Neural progenitor cell (in vitro differentiated cells): ENCODE measurements at regions not wholly inside any gene's neighbourhood (a gene's known extent, or its start where the extent isn't known, plus 50 kb on each side); places are given as distances from the start of the nearest gene placed in this dataset.

Source experiments
- DNase-seq: peaks from one replicate; pipeline ENCODE4 v3.0.0-alpha.2; 2016; ENCODE audit warnings: low spot score
- H2AFZ ChIP-seq: fragments of 200-600 bp; sonication (generic); replicated peaks from 2 replicates; pipeline ENCODE4 v1.6.1; 2016; ENCODE audit warnings: antibody characterized with exemption
- H3F3A ChIP-seq: fragments of 200-600 bp; sonication (generic); 2 replicates; pipeline ENCODE4 v1.6.1; 2016; ENCODE audit warnings: antibody characterized with exemption, low read depth
- H3K27ac ChIP-seq: fragments of 200-600 bp; sonication (generic); 2 replicates; pipeline ENCODE4 v1.5.1; 2016; ENCODE audit warnings: mild to moderate bottlenecking
- H3K27me3 ChIP-seq: fragments of 200-600 bp; sonication (generic); 2 replicates; pipeline ENCODE4 v1.6.1; 2016; ENCODE audit warnings: mild to moderate bottlenecking, moderate library complexity
- H3K36me3 ChIP-seq: fragments of 200-600 bp; sonication (generic); 2 replicates; pipeline ENCODE4 v1.5.1; 2016
- H3K4me1 ChIP-seq: fragments of 200-600 bp; sonication (generic); 2 replicates; pipeline ENCODE4 v1.6.1; 2016; ENCODE audit warnings: mixed run types
- H3K4me2 ChIP-seq: fragments of 200-600 bp; sonication (generic); 2 replicates; pipeline ENCODE4 v1.6.1; 2016
- H3K4me3 ChIP-seq: fragments of 200-600 bp; sonication (generic); 2 replicates; pipeline ENCODE4 v1.5.1; 2016
- H3K79me2 ChIP-seq: fragments of 200-600 bp; sonication (generic); 2 replicates; pipeline ENCODE4 v1.6.1; 2016; ENCODE audit warnings: low read depth
- H3K9ac ChIP-seq: fragments of 200-600 bp; sonication (generic); 2 replicates; pipeline ENCODE4 v1.6.1; 2016
- H3K9me3 ChIP-seq: fragments of 200-600 bp; sonication (generic); 2 replicates; pipeline ENCODE4 v1.5.1; 2016; ENCODE audit warnings: low read depth
- H4K20me1 ChIP-seq: fragments of 200-600 bp; sonication (generic); 2 replicates; pipeline ENCODE4 v1.6.1; 2016; ENCODE audit warnings: low read depth
- H3K27ac Mint-ChIP-seq: 3 replicates; pipeline ENCODE4 v1.8.0; 2021; ENCODE audit warnings: mixed read lengths
- H3K27me3 Mint-ChIP-seq: 2 replicates; pipeline ENCODE4 v1.8.0; 2022; ENCODE audit warnings: low read depth, mild to moderate bottlenecking, inconsistent platforms, moderate library complexity, mixed read lengths; ENCODE audit not compliant: insufficient read depth
- H3K36me3 Mint-ChIP-seq: 3 replicates; pipeline ENCODE4 v1.8.0; 2021; ENCODE audit warnings: mixed read lengths
- H3K4me1 Mint-ChIP-seq: 3 replicates; pipeline ENCODE4 v1.8.0; 2021; ENCODE audit warnings: mixed read lengths
- H3K4me3 Mint-ChIP-seq: 3 replicates; pipeline ENCODE4 v1.8.0; 2021; ENCODE audit warnings: mild to moderate bottlenecking, moderate library complexity, mixed read lengths
- H3K9me3 Mint-ChIP-seq: 3 replicates; pipeline ENCODE4 v1.8.0; 2020; ENCODE audit warnings: mixed read lengths
- EZH2 ChIP-seq: fragments of 200-600 bp; sonication (generic); IDR thresholded peaks from 2 replicates; pipeline ENCODE4 v1.6.1; 2017; ENCODE audit warnings: antibody characterized with exemption, mild to moderate bottlenecking, moderate library complexity
- EZH2phosphoT487 ChIP-seq: fragments of 200-600 bp; sonication (generic); IDR thresholded peaks from 2 replicates; pipeline ENCODE4 v1.6.1; 2017; ENCODE audit warnings: antibody characterized with exemption
- TF ChIP-seq, protein P1 (sequence below): fragments of 200-600 bp; sonication (generic); IDR thresholded peaks from 2 replicates; pipeline ENCODE4 v1.5.1; 2017; ENCODE audit warnings: antibody characterized with exemption, mild to moderate bottlenecking

GRCh38 chr10:130875897-130876472 lies 435.5 kb downstream of the TCERG1L start:
- no peak overlapping the region for H3K4me2 ChIP-seq
- H3K4me1 Mint-ChIP-seq, result no peaks in the 10 kb centered on the region
- no peaks in the 10 kb centered on the region for H3K9me3 ChIP-seq
- H3K36me3 Mint-ChIP-seq, result no peaks in the 10 kb centered on the region
- H3K27me3 ChIP-seq, result no peaks in the 10 kb centered on the region
- no peak overlapping the region for H3K4me3 Mint-ChIP-seq
- TF ChIP-seq EZH2phosphoT487 (no peak), EZH2 (no peak)
- TF ChIP-seq, protein P1, sequence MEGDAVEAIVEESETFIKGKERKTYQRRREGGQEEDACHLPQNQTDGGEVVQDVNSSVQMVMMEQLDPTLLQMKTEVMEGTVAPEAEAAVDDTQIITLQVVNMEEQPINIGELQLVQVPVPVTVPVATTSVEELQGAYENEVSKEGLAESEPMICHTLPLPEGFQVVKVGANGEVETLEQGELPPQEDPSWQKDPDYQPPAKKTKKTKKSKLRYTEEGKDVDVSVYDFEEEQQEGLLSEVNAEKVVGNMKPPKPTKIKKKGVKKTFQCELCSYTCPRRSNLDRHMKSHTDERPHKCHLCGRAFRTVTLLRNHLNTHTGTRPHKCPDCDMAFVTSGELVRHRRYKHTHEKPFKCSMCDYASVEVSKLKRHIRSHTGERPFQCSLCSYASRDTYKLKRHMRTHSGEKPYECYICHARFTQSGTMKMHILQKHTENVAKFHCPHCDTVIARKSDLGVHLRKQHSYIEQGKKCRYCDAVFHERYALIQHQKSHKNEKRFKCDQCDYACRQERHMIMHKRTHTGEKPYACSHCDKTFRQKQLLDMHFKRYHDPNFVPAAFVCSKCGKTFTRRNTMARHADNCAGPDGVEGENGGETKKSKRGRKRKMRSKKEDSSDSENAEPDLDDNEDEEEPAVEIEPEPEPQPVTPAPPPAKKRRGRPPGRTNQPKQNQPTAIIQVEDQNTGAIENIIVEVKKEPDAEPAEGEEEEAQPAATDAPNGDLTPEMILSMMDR, result no peak
- no peaks in the 10 kb centered on the region for H3K4me1 ChIP-seq
- no peaks in the 10 kb centered on the region for H3K9me3 Mint-ChIP-seq
- no peak overlapping the region for H3K27ac ChIP-seq
- H3K27me3 Mint-ChIP-seq, result peaks cover 5% of the 10 kb centered on the region
- H3K9ac ChIP-seq, result no peak overlapping the region
- no peaks in the 10 kb centered on the region for H3K79me2 ChIP-seq
- no peak overlapping the region for H3K27ac Mint-ChIP-seq
- no peak for DNase-seq
- no peaks in the 10 kb centered on the region for H4K20me1 ChIP-seq
- no peaks in the 10 kb centered on the region for H3K36me3 ChIP-seq
- no peak overlapping the region for H3K4me3 ChIP-seq
- H2AFZ ChIP-seq, result no peak overlapping the region
- no peaks in the 10 kb centered on the region for H3F3A ChIP-seq

DNA sequence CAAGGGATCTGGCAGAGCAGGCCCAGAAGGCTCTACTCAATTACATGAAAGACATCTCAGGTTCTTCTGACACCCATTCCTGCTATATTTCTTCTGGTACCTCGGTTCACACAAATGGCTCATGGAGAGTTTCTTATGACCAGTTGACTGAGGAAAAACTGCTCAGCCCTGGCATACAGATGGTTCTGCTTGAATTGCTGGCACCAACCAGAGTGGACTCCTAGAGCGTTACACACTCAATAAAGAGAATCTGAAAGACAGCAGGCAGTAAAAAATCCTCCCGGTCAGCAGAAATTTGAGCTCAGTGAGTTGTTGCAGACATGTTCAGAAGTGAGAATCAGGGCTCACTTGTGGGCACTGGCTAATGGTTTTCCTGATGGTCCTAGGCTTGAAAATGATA lies 434.4 kb downstream of the TCERG1L start:
- TF ChIP-seq EZH2 (no peak), EZH2phosphoT487 (no peak)
- TF ChIP-seq, protein P1, result no peak
- H3K36me3 ChIP-seq, result no peaks in the 10 kb centered on the region
- H3K4me3 ChIP-seq, result no peak overlapping the region
- Mint-ChIP-seq H3K9me3 (no peaks in the 10 kb centered on the region), H3K27ac (no peak overlapping the region), H3K27me3 (peaks cover 2% of the 10 kb centered on the region), H3K36me3 (no peaks in the 10 kb centered on the region), H3K4me3 (no peak overlapping the region), H3K4me1 (no peaks in the 10 kb centered on the region)
- H3K9me3 ChIP-seq, result no peaks in the 10 kb centered on the region
- H3K27me3 ChIP-seq, result no peaks in the 10 kb centered on the region
- no peak for DNase-seq
- H3F3A ChIP-seq, result no peaks in the 10 kb centered on the region
- no peaks in the 10 kb centered on the region for H3K79me2 ChIP-seq
- no peak overlapping the region for H2AFZ ChIP-seq
- no peaks in the 10 kb centered on the region for H4K20me1 ChIP-seq
- H3K4me1 ChIP-seq, result no peaks in the 10 kb centered on the region
- no peak overlapping the region for H3K4me2 ChIP-seq
- H3K27ac ChIP-seq, result no peak overlapping the region
- no peak overlapping the region for H3K9ac ChIP-seq

- Histone ChIP-seq H3K36me3 (no peaks in the 10 kb centered on the region), H2AFZ (no peak overlapping the region), H3K4me2 (no peak overlapping the region), H3K79me2 (no peaks in the 10 kb centered on the region), H3K27me3 (no peaks in the 10 kb centered on the region), H3K4me1 (no peaks in the 10 kb centered on the region), H3K27ac (no peak overlapping the region), H3K9ac (no peak overlapping the region), H3F3A (no peaks in the 10 kb centered on the region), H3K9me3 (no peaks in the 10 kb centered on the region), H4K20me1 (no peaks in the 10 kb centered on the region), H3K4me3 (no peak overlapping the region)
- no peaks in the 10 kb centered on the region for H3K36me3 Mint-ChIP-seq
- no peaks in the 10 kb centered on the region for H3K9me3 Mint-ChIP-seq
- H3K4me3 Mint-ChIP-seq, result no peak overlapping the region
- DNase-seq, result no peak
- H3K27me3 Mint-ChIP-seq, result peaks cover 2% of the 10 kb centered on the region
- TF ChIP-seq, protein P1, result no peak
- TF ChIP-seq EZH2phosphoT487 (no peak), EZH2 (no peak)
- no peaks in the 10 kb centered on the region for H3K4me1 Mint-ChIP-seq
- H3K27ac Mint-ChIP-seq, result no peak overlapping the region
Observed at GRCh38 chr10:130878131-130878530, 433.4 kb downstream of the TCERG1L start.
